ENCODE measurements at regions not wholly inside any gene's neighbourhood (a gene's known extent, or its start where the extent isn't known, plus 50 kb on each side); places are given as distances from the start of the nearest gene placed in this dataset.

DNA sequence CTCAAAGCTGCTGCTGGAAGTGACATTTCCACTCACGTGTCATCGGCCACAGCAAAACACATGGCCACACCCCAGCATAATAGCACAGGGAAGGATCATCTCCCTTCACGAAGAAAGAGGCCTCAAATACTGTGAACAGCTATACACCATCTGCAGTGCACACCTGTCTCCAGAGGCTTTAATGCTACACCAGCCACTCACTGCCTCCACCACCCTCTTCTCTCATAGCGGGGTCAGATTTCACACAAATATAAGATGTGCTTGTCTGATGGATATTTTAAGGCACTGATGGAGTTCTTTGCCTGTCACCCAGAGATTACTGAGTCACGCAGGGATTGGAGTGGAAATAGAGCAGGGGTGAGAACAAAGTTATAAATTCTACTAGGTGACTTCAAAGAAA, 374.0 kb downstream of the ZNF516 start:
- TF ChIP-seq CTCF (IDR thresholded peaks at IDR 0.05) (no peak), POLR2A (IDR thresholded peaks at IDR 0.05) (no peak)
